ENCODE measurements at regions not wholly inside any gene's neighbourhood (a gene's known extent, or its start where the extent isn't known, plus 50 kb on each side); places are given as distances from the start of the nearest gene placed in this dataset.

GRCh38 chr17:17416400-17417360 is 60.1 kb upstream of the MED9 start (continued):
- TF ChIP-seq SRSF4 (IDR thresholded peaks at IDR 0.05; ENCODE audit: low read depth, low read length, poor library complexity, severe bottlenecking) (no peak), NFE2L2 (IDR thresholded peaks at IDR 0.05; ENCODE audit: low read length) (peak; percentile 99), LCORL (IDR thresholded peaks at IDR 0.05) (no peak), LCORL (CRISPR knock-in tag; IDR thresholded peaks at IDR 0.05) (0 out of 2 replicates have a peak, but pooled peaks have one; percentile 40), PLRG1 (conservative IDR thresholded peaks at IDR 0.05) (no peak), ATM (IDR thresholded peaks at IDR 0.05; ENCODE audit: borderline replicate concordance) (no peak), KDM5B (CRISPR knock-in tag; IDR thresholded peaks at IDR 0.05; ENCODE audit: borderline replicate concordance) (peak; percentile 66; the same call in 1 of the 2 replicates), ZBTB1 (CRISPR knock-in tag; IDR thresholded peaks at IDR 0.05; ENCODE audit: borderline replicate concordance) (no peak), AKAP8 (CRISPR knock-in tag; IDR thresholded peaks at IDR 0.05) (peak; percentile 45; the same call in 1 of the 2 replicates), MAFG (CRISPR knock-in tag; IDR thresholded peaks at IDR 0.05) (peak; percentile 93), ZUFSP (CRISPR knock-in tag; IDR thresholded peaks at IDR 0.05; ENCODE audit: borderline replicate concordance) (no peak), RFX1 (IDR thresholded peaks at IDR 0.05) (no peak), ZKSCAN8 (CRISPR knock-in tag; IDR thresholded peaks at IDR 0.05; ENCODE audit: borderline replicate concordance) (no peak), HMGA1 (CRISPR knock-in tag; conservative IDR thresholded peaks at IDR 0.05) (no peak), SNAPC5 (CRISPR knock-in tag; IDR thresholded peaks at IDR 0.05; ENCODE audit: borderline replicate concordance) (no peak), NKX3-1 (CRISPR knock-in tag; IDR thresholded peaks at IDR 0.05) (no peak), AFF4 (CRISPR knock-in tag; IDR thresholded peaks at IDR 0.05) (0 out of 2 replicates have a peak, but pooled peaks have one; percentile 39), FOXO1 (CRISPR knock-in tag; IDR thresholded peaks at IDR 0.05) (peak; percentile 57; the same call in 1 of the 2 replicates), TRAFD1 (CRISPR knock-in tag; IDR thresholded peaks at IDR 0.05; ENCODE audit: borderline replicate concordance) (no peak), ZBTB46 (CRISPR knock-in tag; IDR thresholded peaks at IDR 0.05; ENCODE audit: borderline replicate concordance) (no peak), ZNF382 (CRISPR knock-in tag; IDR thresholded peaks at IDR 0.05; ENCODE audit: borderline replicate concordance) (no peak)
